GM21360 (cell line): ENCODE measurements at regions not wholly inside any gene's neighbourhood (a gene's known extent, or its start where the extent isn't known, plus 50 kb on each side); places are given as distances from the start of the nearest gene placed in this dataset.
"Not testable (repeated sequence)": the region's sequence is repeated elsewhere in the genome, so short reads cannot be mapped to it uniquely, and the experiment has no call there.

Source experiments
- ATAC-seq: cut with Tn5 transposase; IDR thresholded peaks from one replicate; pipeline ENCODE4 v1.9.1; 2021; ENCODE audit warnings: mild to moderate bottlenecking, moderate library complexity; ENCODE audit not compliant: unreplicated experiment

DNA sequence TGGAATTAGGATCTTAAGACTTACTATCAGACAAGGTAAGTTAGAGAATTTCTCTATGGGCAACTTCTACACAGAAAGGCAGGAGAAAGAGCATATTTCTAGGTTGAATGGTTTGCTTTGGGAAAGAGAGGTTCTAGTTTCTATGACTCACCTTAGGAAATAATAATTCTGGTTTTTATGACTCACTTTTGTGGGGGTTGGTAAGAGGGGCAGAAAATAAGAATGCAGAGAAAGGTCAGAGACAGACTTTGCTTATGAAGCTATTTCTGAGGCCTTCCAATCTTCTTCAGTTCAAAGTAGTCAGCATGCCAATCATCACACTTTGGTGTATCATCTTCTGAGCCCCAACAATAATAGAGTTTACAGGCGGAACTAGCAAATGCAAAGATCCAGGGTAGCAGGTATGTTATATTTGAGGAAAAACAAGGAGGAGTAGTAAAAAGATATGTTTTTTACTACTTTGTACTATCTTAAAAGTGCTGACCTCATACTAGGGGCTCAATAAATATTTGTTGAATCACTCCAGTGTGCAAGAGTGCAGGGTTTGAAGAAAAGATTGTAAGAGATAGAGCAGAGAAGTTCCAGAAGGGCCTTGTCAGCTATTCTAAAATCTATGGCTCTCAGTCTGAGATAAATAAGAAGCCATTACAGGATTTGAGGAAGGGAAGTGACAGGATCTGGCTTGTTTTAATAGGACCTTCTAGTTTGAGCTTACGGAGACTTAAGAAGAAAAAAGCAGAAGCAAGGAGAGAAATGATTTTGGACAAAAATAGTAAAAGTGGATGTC lies 56.7 kb upstream of the LRFN5 start:
- ATAC-seq, result no peak

GRCh38 chr14:41549282-41549681 lies 57.4 kb upstream of the LRFN5 start:
- no peak for ATAC-seq

GRCh38 chr14:41548666-41549065 lies 58.0 kb upstream of the LRFN5 start:
- no peak for ATAC-seq

- no peak for ATAC-seq
Measured at GRCh38 chr14:41541333-41541732, 65.3 kb upstream of the LRFN5 start.

GRCh38 chr14:41532255-41532654 lies 74.4 kb upstream of the LRFN5 start:
- ATAC-seq, result no peak

GRCh38 chr14:41521891-41522290 lies 84.8 kb upstream of the LRFN5 start:
- no peak for ATAC-seq

DNA sequence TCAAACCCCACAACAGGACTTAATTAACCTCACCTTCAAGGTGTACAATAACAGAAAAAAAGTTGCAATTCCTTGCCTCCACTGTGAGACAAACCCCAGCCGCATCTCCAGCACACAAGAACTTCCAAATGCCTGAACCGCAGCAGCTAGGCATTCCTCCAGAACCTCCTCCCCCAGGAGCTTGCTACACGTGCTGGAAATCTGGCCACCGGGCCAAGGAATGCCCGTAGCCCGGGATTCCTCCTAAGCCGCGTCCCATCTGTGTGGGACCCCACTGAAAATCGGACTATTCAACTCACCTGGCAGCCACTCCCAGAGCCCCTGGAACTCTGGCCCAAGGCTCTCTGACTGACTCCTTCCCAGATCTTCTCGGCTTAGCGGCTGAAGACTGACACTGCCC lies 88.6 kb upstream of the LRFN5 start:
- ATAC-seq, result not testable (repeated sequence)

- ATAC-seq, result no peak
Measured at GRCh38 chr14:41506552-41506951, 100.1 kb upstream of the LRFN5 start.

GRCh38 chr14:41505491-41505890 lies 101.2 kb upstream of the LRFN5 start:
- ATAC-seq, result no peak

DNA sequence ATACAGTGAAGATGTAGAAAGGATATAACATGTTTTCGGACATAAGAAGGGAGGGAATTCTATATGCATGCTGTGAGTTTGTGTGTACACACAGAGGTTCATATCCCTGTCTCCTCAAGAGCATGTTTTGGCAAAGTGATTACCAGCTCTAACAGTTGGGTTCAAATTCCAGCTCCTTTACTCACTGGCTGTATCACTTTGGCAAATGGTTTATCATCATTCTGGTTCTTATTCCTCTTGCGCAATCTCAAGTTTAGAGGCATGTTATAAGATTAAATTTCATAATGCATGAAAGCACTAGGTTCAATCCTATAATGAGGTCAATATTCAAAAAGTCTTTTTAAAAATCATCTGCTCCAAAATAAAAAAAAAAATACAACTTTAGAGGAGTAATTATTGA lies 107.7 kb upstream of the LRFN5 start:
- ATAC-seq, result no peak

DNA sequence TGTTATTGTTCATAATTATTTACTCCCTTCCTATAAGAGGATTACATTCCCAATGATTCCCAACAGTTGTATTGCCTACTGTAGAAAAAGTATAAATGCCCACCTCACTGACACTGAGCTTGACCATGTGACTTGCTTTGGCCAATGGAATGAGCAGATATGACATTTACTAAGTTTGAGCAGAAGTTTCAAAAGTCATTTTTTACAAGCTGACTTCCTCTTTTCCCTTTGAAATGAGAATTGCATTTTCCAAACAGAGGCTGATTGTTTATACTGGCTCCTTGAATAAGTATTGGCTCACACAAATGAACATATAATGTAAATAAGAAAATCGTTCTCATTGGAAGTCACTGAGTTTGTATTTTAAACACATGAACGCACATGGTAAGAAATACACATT lies 116.4 kb upstream of the LRFN5 start:
- no peak for ATAC-seq

- ATAC-seq, result no peak
Measured at GRCh38 chr14:41489315-41489972, 117.2 kb upstream of the LRFN5 start.

- no peak for ATAC-seq
Measured at GRCh38 chr14:41488401-41488800, 118.3 kb upstream of the LRFN5 start.

DNA sequence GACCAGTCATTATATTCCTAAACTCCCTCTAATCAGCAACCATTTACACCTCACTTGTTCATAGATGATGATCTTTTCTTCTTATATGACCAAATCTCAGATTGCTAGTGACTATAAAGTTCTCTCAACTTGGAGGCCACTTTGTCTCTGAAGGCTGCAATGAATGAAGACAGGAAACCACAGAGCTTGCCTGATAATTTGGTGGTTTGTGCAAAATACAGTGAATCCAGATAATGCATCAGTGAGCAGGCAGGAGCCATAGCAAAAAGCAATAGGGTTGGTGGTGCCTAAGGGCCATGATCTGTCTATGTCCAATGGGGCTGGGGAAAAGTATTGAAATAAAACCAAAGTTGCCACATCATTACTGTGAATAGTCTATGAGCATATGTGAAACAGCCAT lies 123.8 kb upstream of the LRFN5 start:
- ATAC-seq, result no peak

DNA sequence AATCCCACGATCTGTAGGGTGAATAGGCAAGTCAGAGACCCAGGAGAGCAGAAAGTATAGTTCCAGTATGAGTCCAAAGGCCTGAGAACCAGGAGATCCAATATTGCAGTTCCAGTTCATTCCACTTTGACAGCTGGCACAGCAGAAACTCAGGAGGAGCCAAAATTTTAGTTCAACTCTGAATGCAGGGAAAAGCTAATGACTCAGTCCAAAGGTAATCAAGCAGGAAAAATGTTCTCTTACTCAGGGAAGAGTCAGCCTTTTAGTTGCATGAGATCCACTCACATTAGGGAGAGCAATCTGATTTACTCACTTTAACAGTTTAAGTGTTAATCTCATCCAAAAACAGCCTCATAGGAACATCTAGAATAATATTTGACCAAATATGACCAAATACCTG lies 130.2 kb upstream of the LRFN5 start:
- ATAC-seq, result no peak

DNA sequence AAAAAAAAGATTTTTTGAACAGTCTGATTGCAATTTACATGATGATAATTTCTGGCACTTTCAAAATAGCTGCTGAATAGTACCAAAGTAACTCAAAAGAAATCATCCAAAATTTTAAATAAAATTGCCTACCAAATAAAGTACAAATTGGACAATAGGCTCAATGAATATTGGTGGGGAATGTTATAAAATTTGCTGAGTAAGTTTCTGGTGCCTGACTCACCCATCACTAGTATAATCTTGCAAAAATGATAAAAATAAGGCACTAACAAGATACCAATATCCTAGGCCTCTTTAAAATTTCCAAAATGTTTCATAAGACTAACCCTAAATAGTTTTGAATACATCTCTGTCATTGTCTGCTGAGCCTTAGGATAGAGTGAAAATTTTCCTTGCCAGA lies 145.3 kb upstream of the LRFN5 start:
- ATAC-seq, result no peak

- no peak for ATAC-seq
Measured at GRCh38 chr14:41457393-41457792, 149.3 kb upstream of the LRFN5 start.

DNA sequence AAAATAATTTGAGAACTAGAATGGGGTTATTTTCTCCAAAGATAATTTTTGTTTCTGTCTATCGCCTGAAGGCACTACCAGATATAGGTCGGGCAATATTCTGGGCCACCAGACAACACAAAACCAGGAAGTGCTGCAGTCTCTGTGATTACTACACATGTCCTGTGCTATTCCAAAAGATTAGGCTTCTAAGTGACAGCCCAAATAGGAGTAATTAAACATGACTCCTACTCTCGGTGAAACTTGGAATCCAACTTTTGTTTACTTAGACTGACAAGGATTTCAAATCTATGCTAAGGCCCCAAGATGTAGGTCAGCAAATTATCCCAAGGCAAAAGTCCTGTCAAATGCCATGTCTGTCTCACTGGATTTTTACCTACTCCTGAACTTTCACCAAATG lies 157.6 kb upstream of the LRFN5 start:
- no peak for ATAC-seq

DNA sequence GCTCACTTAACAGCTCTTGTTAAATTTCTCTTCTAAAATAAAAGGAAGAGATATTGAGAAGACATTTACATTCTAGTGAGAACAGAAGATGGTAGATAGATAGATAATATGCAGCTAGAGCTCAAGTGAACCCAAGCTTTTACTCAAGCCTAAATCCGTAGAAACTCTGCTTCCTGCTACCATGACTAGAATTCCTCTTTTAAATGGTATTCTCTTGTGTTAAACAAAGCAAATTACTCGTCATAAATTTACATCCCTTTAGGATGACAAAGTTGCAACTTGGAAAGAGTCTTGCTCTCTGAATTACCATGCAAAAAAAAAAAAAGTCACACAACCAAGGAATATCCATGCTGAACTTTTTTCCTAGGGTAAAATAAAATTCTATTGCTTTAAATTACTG lies 160.7 kb upstream of the LRFN5 start:
- ATAC-seq, result no peak

GRCh38 chr14:41423503-41423902 lies 183.2 kb upstream of the LRFN5 start:
- no peak for ATAC-seq

- not testable (repeated sequence) for ATAC-seq
Measured at GRCh38 chr14:41421308-41421707, 185.4 kb upstream of the LRFN5 start.

DNA sequence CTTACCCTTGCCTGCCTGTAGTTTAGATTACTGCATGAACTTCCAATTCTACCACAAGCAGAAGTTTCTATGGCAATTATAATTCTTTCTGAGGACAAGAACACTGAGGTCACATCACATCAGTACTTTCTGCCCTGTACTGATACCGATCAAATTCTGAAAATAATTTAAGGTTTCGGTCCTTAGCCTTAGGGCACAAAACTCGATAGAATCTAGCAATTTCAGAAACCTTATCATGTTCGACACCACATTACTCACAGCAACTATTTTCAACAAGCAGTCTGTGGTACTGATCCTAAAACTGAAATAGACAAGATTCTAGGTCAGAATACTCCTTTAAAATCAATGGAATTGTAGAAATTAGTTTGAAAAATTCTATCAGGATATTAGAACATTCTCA lies 187.0 kb upstream of the LRFN5 start:
- ATAC-seq, result no peak

- no peak for ATAC-seq
Measured at GRCh38 chr14:41418851-41419250, 187.8 kb upstream of the LRFN5 start.
